NCI-H2227 treated with DMSO at 0.1 percent for 48 hours (cell line): ENCODE measurements at regions not wholly inside any gene's neighbourhood (a gene's known extent, or its start where the extent isn't known, plus 50 kb on each side); places are given as distances from the start of the nearest gene placed in this dataset.

Source experiments
- DNase-seq: peaks from one replicate; lab custom pipeline; 2025; lab: John Stamatoyannopoulos, UW

GRCh38 chr16:73311857-73312723, 264.2 kb upstream of the ZFHX3 start:
- no peak for DNase-seq

- DNase-seq = no peak
These were observed 260.8 kb upstream of the ZFHX3 start for GRCh38 chr16:73308771-73309170.

- no peak for DNase-seq
These were observed 259.0 kb upstream of the ZFHX3 start for GRCh38 chr16:73306901-73307413.

GRCh38 chr16:73304008-73304774, 256.3 kb upstream of the ZFHX3 start:
- DNase-seq = peak; percentile 88

GRCh38 chr16:73302942-73303341, 255.0 kb upstream of the ZFHX3 start:
- no peak for DNase-seq

- no peak for DNase-seq
These were observed 254.1 kb upstream of the ZFHX3 start for GRCh38 chr16:73301984-73302383.

- DNase-seq = no peak
These were observed 251.4 kb upstream of the ZFHX3 start for GRCh38 chr16:73299346-73299745.

GRCh38 chr16:73298562-73298961, 250.6 kb upstream of the ZFHX3 start:
- no peak for DNase-seq

GRCh38 chr16:73290258-73290657, 242.3 kb upstream of the ZFHX3 start:
- no peak for DNase-seq

GRCh38 chr16:73289232-73289631, 241.3 kb upstream of the ZFHX3 start:
- DNase-seq = no peak

GRCh38 chr16:73288520-73288919, 240.6 kb upstream of the ZFHX3 start:
- no peak for DNase-seq

- DNase-seq = no peak
These were observed 240.0 kb upstream of the ZFHX3 start for GRCh38 chr16:73287859-73288405.

- no peak for DNase-seq
These were observed 238.7 kb upstream of the ZFHX3 start for GRCh38 chr16:73286346-73287267.

- no peak for DNase-seq
These were observed 237.7 kb upstream of the ZFHX3 start for GRCh38 chr16:73285436-73286201.

GRCh38 chr16:73280388-73280787, 232.5 kb upstream of the ZFHX3 start:
- no peak for DNase-seq

- DNase-seq = no peak
These were observed 231.5 kb upstream of the ZFHX3 start for GRCh38 chr16:73279451-73279850.

GRCh38 chr16:73277071-73277470, 229.1 kb upstream of the ZFHX3 start:
- no peak for DNase-seq

GRCh38 chr16:73275448-73275847, 227.5 kb upstream of the ZFHX3 start:
- no peak for DNase-seq

- no peak for DNase-seq
These were observed 227.1 kb upstream of the ZFHX3 start for GRCh38 chr16:73275024-73275423.

GRCh38 chr16:73274140-73274539, 226.2 kb upstream of the ZFHX3 start:
- no peak for DNase-seq
